ENCODE measurements at regions not wholly inside any gene's neighbourhood (a gene's known extent, or its start where the extent isn't known, plus 50 kb on each side); places are given as distances from the start of the nearest gene placed in this dataset.

DNA sequence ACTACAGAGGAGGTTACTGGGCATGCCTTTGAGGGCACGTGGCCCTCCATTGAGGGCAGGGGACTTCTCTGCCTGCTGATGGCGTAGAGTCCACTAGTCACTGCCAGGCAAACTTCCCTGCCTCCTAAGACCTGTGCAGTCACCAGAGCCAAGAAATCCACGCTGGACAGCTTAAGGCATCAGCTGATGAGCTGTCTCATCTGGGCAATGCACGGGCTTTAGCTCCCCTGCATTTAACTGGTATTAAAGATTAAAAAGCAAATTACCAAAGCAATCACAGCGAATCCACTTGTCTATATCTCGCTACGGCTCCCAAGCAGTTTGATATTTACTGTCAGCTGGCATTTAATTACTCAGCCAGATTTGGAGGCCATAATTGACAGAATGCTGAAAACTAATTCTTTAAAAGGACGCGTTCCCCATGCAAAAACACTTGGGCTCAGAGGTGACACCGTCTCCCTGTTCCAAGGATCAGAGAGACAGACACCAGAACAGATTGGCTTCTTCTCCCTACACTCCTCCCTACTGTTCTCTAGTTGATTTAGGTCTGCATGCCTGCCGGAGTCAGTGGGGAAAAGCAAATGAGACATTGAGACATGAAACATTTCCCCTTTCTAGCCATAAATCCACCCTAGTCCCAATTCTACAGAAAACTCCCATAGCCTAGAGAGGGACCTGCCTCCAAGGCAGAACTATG is 68.5 kb downstream of the SPATA19 start:
- intact Hi-C loops (cut with DNase I; ENCODE audit: low total_unique reads), result no loop called here
- H3K4me1 ChIP-seq, result no peaks in the 10 kb centered on the region

DNA sequence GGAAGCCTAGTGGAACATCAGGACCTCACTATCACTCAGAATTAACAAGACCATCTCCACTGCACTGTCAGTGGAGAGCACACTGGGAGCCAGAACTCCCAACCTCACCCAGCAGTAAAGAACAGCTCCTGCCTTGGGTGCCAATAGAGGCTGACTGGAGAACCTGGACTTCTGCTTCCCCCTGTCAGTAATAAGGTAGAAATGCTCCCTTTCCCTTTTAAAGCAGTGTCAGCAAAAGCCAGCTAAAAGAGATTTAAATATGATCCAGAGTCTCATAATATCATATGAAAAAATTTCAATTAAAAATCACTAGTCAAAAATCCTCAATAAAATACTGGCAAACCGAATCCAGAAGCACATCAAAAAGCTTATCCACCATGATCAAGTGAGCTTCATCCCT is 82.8 kb downstream of the SPATA19 start:
- no peak overlapping the region for H3K4me3 ChIP-seq
- no peak for DNase-seq
- no peaks in the 10 kb centered on the region for H3K36me3 ChIP-seq
- TF ChIP-seq, protein P1, sequence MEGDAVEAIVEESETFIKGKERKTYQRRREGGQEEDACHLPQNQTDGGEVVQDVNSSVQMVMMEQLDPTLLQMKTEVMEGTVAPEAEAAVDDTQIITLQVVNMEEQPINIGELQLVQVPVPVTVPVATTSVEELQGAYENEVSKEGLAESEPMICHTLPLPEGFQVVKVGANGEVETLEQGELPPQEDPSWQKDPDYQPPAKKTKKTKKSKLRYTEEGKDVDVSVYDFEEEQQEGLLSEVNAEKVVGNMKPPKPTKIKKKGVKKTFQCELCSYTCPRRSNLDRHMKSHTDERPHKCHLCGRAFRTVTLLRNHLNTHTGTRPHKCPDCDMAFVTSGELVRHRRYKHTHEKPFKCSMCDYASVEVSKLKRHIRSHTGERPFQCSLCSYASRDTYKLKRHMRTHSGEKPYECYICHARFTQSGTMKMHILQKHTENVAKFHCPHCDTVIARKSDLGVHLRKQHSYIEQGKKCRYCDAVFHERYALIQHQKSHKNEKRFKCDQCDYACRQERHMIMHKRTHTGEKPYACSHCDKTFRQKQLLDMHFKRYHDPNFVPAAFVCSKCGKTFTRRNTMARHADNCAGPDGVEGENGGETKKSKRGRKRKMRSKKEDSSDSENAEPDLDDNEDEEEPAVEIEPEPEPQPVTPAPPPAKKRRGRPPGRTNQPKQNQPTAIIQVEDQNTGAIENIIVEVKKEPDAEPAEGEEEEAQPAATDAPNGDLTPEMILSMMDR (IDR thresholded peaks at IDR 0.05), result no peak
- intact Hi-C loops (cut with DNase I; ENCODE audit: low total_unique reads), result no loop called here
- no peaks in the 10 kb centered on the region for H3K27me3 ChIP-seq
- no peaks in the 10 kb centered on the region for H3K4me1 ChIP-seq
- no peak overlapping the region for H3K27ac ChIP-seq
- H3K9me3 ChIP-seq, result peaks cover 0 to 7% (median 1%) of the 10 kb centered on the region in 3 donors

More for the DNA sequence above, 68.5 kb downstream of the SPATA19 start:
- no peak for DNase-seq
- Histone ChIP-seq H3K27me3 (no peaks in the 10 kb centered on the region), H3K9me3 (peaks cover 0 to under 1% (median 0%) of the 10 kb centered on the region in 3 donors), H3K4me3 (no peak overlapping the region), H3K27ac (no peak overlapping the region), H3K36me3 (no peaks in the 10 kb centered on the region)
- TF ChIP-seq, protein P1 (IDR thresholded peaks at IDR 0.05), result no peak

- intact Hi-C loops (cut with DNase I; ENCODE audit: low total_unique reads), result no loop called here
- Histone ChIP-seq H3K27ac (no peak overlapping the region), H3K9me3 (peaks cover 0 to 7% (median 0%) of the 10 kb centered on the region in 3 donors), H3K36me3 (no peaks in the 10 kb centered on the region), H3K4me1 (no peaks in the 10 kb centered on the region), H3K4me3 (no peak overlapping the region), H3K27me3 (no peaks in the 10 kb centered on the region)
- TF ChIP-seq, protein P1 (IDR thresholded peaks at IDR 0.05), result no peak
- no peak for DNase-seq
Observed at GRCh38 chr11:133753150-133753549, 92.2 kb downstream of the SPATA19 start.

GRCh38 chr11:133749841-133750240 is 95.5 kb downstream of the SPATA19 start:
- TF ChIP-seq, protein P1 (IDR thresholded peaks at IDR 0.05), result no peak

DNA sequence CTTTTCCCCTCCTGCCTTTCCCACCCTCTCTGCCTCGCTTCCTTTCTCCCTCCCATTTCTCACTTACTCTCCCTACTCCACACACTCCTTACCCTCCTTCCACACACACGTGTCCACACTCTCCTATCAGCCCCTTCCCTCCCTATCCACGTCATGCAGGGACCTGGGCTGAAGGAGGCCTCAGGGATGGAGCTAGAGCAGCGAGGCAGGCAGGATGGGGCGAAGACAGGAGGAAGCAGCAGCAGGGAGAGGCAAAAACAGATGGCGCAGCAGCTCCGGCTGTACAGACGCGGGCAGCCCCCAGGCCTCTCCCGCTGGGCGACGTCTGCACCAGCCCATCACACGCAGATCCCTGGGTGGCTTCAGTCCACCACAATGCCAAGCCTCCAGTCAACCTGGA is 97.9 kb downstream of the SPATA19 start:
- Histone ChIP-seq H3K27me3 (no peaks in the 10 kb centered on the region), H3K27ac (no peak overlapping the region), H3K4me3 (no peak overlapping the region), H3K36me3 (no peaks in the 10 kb centered on the region), H3K4me1 (no peaks in the 10 kb centered on the region), H3K9me3 (no peaks in the 10 kb centered on the region)
- intact Hi-C loops (cut with DNase I; ENCODE audit: low total_unique reads), result no loop called here
- TF ChIP-seq, protein P1 (IDR thresholded peaks at IDR 0.05), result no peak
- DNase-seq, result no peak

More at GRCh38 chr11:133749841-133750240, 95.5 kb downstream of the SPATA19 start:
- Histone ChIP-seq H3K9me3 (no peaks in the 10 kb centered on the region), H3K36me3 (no peaks in the 10 kb centered on the region), H3K27ac (no peak overlapping the region), H3K27me3 (no peaks in the 10 kb centered on the region), H3K4me3 (no peak overlapping the region), H3K4me1 (no peaks in the 10 kb centered on the region)
- no peak for DNase-seq
- intact Hi-C loops (cut with DNase I; ENCODE audit: low total_unique reads), result no loop called here

Measured in tibial artery (tissue), 4 donors.